GOT3 (cell line): ENCODE measurements at regions not wholly inside any gene's neighbourhood (a gene's known extent, or its start where the extent isn't known, plus 50 kb on each side); places are given as distances from the start of the nearest gene placed in this dataset.
"Not testable (repeated sequence)": the region's sequence is repeated elsewhere in the genome, so short reads cannot be mapped to it uniquely, and the experiment has no call there.

Source experiments
- DNase-seq: peaks from one replicate; lab custom pipeline; 2025; ENCODE audit warnings: mixed read lengths; lab: John Stamatoyannopoulos, UW

DNA sequence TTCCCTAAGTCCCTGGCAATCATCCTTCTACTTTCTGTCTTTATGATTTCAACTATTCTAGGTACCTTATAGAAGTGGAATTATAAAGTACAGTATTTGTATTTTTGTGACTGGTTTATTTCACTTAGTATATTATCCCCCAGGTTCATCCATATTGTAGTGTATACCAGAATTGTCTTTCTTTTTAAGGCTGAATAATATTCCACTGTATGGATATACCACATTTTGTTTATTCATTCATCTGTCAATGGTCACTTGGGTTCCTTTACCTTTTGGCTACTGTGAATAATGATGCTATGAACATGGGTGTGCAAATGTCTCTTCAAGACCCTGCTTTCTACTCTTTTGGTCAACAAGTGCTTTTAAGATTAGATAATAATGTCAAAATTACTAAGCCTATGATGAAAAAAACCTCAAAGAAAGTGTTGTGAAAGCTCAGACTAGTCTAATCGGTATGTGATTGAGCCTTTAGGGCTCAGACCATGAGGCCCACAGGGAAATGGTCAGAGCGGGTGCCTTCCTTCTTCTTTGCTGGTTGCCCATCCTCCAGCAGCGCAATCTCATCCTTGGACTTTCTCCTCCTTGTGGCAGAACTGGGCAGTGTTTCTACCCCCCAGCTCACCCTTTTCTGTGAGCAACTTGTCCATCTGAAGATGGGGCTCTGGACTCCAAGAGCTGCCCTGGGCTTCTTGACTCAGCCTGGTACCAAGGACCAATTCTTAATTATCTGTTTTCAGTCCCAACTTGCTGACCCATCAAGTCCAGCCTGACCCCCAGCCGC, 105.4 kb downstream of the TTC8 start:
- no peak for DNase-seq

DNA sequence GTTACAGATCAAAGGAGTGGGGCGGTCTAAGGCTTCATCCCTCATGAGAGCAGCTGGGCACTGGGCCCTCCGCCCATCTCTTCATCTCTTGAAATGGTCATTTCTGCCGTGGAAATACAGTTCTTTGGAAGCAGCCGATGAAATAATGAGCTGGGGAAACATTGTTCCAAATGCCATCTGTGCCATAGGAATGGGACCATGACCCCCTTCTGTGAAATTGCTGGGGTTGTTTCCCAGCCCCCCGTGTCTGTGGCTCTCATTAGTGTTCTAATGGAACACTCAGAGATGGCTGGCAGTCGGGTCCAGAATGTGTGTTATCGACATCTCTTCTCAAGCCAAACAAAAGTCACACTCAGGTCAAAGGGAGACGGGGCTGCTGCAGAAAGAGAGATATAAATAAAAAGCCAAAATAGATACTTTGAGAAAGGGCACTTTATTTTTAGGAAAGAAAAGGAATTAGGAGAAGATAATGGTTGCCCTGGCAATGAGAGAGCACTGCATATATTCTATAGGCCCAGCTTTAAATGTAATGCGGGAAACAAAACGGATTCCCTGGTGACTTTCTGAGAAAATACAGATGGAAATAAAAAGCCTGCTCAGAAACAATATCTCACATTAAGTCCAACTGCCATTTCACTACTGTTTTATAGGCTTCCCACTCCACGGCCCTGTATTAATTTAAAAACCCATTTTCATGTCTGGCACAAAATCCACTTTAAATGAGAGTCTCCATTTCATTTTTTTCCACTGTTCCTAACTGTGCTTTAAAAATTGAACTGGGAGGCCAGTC, 107.1 kb downstream of the TTC8 start:
- DNase-seq: no peak

DNA sequence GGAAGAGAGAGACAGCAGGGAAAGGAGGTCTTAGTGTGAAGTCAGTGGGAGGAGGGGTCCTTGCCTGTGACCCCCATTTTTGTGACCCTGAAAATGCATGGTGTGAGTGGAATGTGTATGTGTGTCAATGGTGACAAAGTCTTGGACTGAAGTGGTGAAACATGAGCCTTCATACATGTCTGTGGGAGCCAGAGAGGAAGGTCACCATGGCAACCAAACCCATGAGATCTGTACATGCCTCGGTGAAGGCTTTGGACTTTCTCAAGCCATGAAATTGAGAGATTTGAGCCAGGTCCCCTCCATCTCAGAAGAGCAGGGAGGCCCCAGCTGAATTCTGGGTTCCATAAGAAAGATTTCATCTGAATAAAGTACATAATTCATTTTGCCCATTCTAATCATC, 108.7 kb downstream of the TTC8 start:
- DNase-seq: no peak

DNA sequence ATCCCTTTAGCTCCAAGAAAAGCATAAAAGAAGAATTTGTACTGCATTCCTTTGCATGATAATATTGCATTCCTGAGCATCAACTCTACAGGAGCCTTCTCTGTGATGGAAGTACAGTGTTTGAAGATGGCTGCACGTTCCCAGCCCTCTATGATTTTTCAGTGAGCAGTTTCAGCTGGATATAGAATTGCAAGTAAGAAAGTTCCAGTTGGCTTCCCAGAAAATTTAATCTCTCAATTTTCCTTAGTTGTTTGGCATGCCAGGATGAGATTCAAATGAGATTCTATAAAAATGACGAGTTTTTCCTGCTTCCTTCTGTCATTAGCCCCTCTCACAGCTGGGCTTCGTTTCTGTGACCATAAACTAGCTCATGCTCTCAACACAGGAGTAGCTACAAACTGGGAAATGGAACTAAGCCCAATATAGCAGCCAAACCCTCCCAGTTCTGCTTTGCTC, 109.9 kb downstream of the TTC8 start:
- no peak for DNase-seq

DNA sequence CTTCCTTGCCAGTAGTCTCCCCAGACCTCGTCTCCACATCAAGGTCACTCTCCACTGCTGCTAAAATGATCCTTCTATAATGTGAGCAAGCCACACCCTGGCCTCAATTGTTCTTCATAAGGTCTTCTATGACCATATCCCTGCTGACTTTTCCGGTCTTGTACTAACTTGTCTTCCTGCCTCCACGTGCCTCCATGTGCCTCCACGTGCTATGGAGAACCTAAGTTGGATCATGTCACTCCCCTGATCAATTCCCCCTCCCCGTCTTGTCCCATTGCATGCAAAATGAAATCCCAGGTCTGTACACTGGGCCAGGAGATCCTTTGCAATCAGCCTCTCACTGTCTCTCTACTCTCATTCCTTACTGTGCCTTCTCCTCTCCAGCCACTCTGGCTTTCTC, 110.6 kb downstream of the TTC8 start:
- no peak for DNase-seq

DNA sequence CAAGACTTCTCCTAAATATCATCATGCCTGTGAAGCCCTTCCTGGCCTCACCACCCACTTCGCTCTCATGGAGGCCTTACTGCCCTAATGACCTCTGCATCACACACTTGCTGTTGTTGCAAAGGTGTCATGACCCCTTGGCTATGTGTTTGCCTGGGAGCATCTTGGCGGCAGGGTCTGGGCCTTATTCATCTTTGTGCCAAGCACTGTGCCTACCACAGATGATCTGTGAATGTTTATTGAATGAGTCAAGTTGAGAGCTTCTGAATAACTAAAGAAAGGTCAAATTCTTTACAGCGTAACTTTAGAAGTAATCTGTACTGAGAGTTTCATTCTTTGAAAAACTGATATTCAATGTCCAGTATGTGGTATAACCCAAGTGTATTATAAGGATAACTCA, 113.3 kb downstream of the TTC8 start:
- no peak for DNase-seq

DNA sequence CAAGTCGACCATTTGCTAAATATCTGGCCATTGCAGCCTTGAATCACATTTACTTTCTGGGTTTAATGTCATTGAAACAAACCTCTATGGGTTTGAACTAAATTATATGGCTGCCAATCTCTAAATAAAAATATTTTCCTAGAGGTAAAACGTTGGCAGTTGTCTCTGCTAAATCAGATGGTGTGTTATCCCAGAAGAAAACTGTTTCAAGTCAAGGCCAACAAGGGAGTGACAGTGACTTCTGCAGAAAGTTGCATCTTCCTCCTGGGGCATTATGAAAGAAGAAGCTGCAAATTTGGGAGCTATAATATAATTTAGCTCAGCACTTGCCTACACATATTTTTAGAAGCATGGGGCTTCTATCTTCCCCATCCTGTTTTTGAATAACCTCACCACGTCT, 116.2 kb downstream of the TTC8 start:
- DNase-seq: no peak

DNA sequence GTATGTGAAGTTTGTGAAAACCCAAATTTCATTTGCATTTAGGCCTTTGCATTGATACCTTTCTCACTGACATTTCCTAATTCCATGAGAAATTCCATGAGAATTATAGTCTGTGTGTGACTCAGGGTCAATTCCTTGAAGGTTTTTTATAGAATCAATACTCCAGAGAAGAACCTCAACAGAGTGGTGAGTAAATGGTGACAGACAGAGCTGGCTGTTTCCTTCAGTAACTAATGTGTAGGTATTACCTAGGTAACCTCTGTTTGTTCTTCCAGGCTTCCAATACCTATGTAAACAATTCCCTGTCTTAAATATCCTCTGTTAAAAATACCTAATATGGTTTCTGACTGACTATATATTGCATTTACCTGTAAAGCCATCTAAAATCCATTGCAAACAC, 117.0 kb downstream of the TTC8 start:
- no peak for DNase-seq

DNA sequence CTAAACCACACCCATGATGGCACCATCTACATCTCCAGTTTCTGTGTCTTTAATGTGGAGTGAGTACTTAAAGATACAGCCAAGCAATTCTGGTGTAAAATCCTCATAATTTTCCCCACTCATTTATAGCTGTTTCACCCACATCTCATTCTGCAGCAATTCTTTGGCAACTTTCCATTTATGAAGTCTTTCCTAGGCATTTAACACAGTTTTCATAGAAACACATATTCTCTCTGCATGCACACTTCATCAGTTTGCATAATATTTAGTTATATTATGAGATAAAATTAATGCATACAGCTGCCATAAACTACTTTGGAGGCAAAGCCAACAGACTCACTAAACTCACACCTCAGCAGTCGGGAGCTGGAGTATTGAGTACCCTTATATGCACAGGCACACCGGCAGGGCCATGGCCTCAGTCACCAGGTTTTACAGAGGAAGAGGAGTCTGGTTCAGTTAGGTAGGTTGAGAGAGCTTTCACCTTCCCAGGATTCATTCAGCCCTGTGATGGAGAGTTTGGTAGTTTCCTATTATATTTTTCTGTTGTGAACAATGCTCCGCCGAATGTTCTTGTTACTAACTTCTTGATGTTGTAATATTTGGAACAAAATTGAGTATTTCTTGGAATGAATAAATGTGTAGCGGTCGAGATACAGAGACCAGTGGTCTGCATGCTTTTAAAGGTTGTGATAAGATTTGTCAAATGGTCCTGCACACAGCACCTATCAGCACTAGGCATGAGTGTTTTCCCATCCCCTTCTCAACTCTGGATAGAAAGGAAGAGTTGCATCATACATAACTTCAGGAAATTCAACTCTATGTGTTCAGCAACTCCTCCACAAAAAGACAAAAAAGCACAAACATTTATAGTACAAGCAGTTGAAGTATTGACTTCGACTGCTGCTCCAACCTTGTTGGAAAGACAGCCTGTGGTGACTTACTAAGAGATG, 123.5 kb downstream of the TTC8 start:
- DNase-seq: no peak

DNA sequence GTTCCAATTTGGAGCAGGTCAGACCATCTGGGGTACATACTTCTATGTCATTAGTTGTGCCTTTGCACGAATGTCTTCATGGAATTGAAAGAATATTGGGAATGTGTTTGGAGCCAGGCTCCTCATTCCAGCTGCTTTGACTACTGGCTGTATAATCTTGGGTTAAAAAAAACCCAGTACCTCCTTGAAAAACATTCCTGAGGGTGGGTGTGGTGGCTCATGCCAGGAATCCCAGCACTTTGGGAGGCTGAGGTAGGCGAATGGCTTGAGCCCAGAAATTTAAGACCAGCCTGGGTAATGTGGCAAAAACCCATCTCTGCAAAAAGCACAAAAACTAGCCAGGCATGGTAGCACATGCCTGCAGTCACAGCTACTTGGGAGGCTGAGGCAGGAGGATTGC, 125.6 kb downstream of the TTC8 start:
- DNase-seq: no peak

DNA sequence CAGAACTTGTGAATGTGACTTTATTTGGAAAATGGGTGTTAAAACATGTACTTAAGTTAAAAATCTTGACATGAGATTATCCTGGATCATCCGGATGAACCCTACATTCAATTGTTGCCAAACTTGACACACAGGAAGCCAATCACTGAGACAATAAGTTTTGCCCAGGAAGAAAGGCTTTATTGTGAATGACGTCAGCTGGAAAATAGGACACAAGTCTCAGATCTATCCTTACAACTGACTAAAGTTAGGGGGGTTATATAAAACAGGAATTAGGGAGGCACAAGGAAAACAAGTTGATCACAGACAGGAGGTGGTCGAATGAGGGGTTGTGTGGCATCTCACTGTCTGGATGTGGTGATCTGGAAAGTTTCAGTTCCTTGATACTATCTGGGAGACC, 126.9 kb downstream of the TTC8 start:
- DNase-seq: no peak

DNA sequence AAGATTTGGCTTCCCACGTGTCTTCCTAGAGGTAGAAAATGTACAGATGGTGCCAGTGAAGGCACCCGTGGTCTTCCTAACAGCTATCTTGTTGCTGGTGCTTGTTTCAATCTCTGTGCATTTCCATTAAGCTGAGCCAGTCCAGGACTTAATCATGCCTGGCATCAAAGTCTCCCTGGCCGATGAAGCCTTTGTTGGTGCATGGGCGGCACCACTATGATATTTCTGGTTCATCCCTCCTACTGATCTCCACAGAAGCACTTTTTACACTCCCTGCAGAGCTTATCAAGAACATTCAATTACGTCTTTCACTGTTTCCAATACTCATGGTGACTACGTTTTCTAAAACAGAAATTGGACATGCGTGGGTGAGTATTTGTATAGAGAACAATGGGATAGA, 128.4 kb downstream of the TTC8 start:
- no peak for DNase-seq

DNA sequence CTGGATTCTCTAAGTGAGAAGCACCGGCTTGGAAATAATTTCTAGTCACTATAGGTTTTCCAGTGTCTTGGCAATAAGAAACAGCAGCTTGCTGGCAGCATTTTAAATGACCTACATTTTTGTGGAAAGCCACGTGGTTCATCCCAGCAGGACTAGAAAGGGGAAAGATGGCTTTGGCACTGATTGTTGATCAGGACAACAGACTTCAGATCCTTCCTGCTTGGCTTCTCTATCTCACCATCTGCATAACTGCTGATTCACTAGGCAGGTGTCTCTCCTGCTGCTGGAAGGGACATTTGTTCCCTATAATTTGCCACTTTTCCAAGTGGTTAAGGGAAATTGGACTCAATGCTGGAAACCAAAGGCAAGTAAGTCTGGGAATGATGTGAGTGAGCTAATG, 131.0 kb downstream of the TTC8 start:
- DNase-seq: no peak

DNA sequence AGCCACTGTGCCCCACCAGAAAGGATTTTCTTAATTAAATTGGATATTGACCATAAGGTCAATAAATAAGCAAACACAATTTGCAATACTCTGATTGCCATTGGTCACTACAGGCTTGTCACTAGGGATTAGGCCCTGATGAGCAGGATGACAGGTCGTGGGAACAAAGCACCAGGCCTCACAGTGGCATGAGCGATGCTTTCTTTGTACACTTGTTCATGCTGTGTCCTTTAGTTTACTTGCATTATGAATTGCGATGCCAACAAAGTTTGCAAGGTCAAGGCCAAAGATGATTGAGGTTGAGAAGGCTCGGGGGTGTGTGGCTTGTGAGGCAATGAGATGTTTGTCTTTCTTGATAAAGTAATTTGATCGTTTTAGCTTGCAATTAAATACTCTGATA, 136.0 kb downstream of the TTC8 start:
- no peak for DNase-seq

DNA sequence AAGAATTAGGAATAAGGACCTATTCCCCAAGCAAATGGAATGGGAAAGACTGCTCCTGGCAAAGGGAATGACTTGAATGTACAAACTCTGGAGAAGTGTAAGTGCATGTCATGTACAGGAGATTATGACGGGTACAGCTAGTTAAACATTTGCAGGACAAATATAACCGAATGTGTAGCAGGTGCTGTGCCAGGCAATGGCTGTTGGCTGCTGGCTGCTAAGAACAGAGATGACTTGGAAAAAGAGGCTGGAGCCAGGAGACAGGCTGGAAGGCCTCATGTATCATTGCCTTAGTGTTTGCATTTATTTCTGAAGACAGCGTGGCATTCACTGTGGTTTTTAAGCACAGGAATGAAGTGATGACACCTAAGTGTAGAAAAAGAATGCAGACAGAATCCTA, 136.8 kb downstream of the TTC8 start:
- no peak for DNase-seq

DNA sequence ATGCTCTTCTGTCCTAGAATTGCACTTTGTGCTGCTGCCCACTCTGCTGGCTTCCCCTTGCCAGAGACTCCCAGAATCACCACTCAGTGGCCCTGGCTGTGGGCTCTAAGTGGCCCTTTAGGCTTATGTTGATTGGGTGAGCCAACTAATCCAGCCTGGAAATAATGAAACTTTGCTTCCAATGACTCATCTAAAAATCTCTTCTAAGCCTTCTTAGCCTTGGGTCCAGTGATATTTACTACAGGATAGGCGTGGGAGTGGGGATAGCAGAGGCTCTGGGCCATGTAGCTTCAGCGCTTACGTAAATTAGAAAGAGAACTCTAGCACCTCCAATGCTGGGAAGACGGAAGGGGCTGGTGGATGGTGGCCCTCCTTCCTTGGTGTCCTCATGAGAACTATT, 137.9 kb downstream of the TTC8 start:
- no peak for DNase-seq

DNA sequence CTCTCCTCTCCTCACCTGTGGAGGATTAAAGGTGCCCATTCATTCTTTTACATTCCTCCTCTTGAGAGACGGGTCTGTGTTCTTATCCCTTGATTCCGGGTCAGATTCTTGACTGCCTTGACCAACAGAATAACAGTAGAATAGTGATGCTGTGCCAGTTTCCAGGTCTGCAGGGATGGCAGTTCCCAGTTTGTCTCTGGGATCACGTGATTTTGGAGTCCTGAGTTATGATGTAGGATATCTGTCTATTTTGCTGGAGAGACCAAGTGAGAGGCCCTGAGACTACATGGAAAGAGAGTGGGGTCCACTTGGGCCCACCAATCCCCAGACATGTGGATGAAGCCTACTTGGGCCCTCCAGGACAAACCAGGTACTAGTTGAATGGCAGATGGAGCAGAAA, 142.8 kb downstream of the TTC8 start:
- no peak for DNase-seq

DNA sequence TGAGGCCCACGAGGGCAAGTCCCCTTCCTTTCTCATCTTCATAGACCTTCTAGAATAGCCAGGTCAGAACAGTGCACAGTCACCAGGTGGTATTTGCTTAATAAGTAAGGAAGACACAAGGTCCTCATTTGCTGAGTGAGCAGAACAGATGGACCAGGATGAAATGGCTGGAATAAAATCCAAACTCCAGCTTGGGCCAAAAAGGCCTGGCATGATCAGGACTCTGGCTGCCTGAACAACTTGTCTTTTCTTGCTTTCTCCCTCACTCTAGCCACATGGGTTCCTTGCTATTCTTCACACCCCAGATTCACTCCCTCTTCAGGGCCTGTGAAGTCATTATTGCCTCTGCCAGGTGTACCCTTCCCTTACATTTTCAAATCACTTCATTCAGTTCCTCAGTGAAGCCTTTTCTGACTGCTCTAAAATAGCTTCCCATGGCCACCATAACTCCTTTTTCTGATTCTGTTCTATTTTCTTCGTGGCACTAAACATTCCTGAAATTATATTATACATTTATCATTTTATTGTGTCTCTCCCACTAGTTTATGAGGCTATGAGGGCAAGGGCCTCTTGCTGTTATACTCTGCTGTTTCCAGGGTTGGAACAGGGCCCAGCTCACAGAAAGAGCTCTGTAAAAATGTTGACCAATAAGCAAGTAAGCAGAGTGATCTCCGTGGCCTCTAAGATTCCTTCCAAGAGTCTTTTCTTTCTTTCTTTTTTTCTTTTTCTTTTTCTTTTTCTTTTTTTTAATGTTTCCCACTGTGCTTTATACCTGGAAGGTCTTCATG, 150.8 kb downstream of the TTC8 start:
- no peak for DNase-seq

DNA sequence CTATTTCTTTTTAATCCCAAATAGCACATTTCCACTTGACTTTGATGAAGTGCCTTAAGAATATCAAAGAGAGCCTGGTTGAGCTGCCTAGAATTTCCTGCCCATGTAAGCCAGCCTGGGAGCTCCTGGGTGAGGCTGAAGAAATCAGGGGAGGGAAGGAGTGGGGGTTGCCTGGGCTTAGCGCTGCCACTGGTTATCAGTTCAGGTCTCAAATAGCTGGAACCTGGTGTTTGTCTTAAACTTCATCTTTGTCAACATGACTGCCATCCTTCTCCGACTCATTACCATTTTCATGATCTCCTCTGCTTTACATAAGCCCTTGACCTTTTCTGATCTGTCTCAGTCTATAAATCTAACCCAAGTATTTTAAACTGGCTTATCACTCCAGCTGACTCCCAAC, 151.5 kb downstream of the TTC8 start:
- DNase-seq: no peak

DNA sequence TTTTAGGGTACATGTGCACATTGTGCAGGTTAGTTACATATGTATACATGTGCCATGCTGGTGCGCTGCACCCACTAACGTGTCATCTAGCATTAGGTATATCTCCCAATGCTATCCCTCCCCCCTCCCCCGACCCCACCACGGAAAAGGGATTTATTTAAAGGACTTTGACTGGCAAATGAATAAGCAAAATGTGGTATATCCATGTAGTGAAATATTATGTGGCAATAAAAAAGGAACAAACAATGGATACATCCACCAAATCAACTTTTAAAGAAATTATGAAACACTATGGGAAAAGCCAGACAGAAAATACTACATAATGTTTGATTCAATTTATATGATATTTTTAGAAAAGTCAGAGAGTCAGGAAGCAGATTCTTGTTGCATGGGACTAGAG, 156.5 kb downstream of the TTC8 start:
- not testable (repeated sequence) for DNase-seq

DNA sequence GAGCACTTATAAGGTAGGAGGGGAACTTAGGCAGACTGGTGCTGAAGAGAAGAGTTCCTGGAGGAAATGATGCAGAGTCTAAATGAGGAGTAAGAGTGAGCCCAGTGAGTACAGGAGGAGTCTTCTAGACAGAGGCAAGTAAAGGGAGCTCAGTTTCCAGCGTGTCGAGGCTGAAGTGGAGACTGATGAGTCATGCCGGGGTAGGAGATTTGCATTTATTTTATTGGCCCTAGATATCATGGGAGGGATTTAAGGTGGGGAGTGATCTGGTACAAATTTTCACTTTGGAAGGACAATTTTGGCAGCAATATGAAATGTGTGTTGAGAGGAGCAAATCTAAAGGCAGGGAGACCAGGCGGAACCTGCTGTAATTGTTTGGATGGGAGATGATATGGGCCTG, 157.5 kb downstream of the TTC8 start:
- no peak for DNase-seq

DNA sequence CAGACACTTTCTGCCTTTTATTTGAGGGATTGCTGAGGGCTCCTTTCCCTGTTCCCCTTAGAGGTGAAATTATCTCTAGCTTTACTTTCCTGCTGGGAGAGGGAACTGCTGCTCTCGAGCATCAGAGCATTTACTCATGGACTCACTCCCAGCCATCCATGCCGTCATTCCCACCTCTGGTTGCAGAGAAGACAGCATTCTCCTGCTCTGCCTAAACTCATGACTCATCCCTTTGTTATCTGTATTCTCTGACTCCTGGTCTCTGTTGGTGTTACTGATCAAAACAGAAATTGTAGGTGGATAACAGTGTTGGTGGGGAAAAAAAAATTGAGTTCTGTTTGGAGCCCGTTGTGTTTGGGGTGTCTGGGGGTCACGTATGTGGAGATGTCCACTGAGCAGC, 159.3 kb downstream of the TTC8 start:
- DNase-seq: no peak
